Astrocyte of the hippocampus (primary cell): ENCODE measurements at regions not wholly inside any gene's neighbourhood (a gene's known extent, or its start where the extent isn't known, plus 50 kb on each side); places are given as distances from the start of the nearest gene placed in this dataset.
"Not testable (repeated sequence)": the region's sequence is repeated elsewhere in the genome, so short reads cannot be mapped to it uniquely, and the experiment has no call there.

Source experiments
- DNase-seq: peaks from one replicate; pipeline ENCODE4 v3.0.0; 2011; ENCODE audit warnings: low read depth, low spot score

DNA sequence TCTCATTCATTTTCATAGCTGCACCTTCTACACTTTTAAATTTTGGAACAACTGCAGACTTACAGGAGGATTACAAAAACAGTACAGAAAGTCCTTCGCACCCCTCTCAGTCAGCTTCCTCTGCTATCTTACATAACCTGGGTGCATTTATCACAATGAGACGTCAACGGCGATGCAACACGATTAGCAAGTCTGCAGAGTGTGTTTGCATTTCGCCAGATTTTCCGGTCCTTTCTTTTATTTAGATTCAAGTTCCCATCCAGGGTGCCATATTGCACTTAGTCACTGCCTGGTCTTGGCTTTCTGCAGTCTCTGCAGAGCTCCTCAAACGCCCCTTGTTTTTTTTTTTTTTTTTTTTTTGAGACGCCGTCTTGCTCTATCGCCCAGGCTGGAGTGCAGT, 85.9 kb downstream of the ASMT start:
- no peak for DNase-seq

DNA sequence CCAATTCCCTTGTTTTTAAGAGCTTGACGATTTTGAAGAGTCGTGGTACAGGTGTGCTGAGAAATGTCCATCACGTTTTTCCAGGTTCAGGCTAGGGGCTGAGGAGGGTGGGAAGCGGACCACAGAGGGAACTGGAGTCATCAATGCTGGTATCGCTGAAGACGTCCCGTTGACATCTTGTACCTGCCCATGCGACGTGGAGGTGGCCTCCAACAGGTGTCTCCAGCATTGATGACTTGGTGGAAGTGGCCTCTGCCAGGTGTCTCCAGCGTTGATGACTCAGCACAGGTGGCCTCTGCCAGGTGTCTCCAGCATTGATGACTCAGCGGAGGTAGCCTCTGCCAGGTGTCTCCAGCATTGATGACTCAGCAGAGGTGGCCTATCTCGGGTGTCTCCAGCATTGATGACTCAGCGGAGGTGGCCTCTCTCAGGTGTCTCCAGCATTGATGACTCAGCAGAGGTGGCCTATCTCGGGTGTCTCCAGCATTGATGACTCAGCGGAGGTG, 86.6 kb downstream of the ASMT start:
- DNase-seq, result not testable (repeated sequence)

DNA sequence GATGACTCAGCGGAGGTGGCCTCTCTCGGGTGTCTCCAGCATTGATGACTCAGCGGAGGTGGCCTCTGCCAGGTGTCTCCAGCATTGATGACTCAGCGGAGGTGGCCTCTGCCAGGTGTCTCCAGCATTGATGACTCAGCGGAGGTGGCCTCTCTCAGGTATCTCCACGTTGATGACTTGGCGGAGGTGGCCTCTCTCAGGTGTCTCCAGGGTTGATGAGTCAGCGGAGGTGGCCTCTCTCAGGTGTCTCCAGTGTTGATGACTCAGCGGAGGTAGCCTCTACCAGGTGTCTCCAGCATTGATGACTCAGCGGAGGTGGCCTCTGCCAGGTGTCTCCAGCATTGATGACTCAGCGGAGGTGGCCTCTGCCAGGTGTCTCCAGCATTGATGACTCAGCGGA, 87.3 kb downstream of the ASMT start:
- DNase-seq, result not testable (repeated sequence)

DNA sequence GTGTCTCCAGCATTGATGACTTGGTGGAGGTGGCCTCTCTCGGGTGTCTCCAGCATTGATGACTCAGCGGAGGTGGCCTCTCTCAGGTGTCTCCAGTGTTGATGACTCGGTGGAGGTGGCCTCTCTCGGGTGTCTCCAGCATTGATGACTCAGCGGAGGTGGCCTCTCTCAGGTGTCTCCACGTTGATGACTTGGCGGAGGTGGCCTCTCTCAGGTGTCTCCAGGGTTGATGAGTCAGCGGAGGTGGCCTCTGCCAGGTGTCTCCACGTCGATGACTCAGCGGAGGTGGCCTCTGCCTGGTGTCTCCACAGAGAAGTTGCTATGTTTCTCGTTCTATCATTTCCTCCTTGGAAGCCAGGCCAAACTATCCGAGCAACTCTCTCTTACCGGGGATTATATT, 87.7 kb downstream of the ASMT start:
- not testable (repeated sequence) for DNase-seq

DNA sequence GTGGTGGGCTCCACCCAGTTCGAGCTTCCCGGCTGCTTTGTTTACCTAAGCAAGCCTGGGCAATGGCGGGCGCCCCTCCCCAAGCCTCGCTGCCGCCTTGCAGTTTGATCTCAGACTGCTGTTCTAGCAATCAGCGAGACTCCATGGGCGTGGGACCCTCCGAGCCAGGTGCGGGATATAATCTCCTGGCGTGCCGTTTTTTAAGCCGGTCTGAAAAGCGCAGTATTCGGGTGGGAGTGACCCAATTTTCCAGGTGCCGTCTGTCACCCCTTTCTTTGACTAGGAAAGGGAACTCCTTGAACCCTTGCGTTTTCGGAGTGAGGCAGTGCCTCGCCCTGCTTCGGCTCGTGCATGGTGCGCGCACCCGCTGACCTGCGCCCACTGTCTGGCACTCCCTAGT, 94.4 kb downstream of the ASMT start:
- not testable (repeated sequence) for DNase-seq

DNA sequence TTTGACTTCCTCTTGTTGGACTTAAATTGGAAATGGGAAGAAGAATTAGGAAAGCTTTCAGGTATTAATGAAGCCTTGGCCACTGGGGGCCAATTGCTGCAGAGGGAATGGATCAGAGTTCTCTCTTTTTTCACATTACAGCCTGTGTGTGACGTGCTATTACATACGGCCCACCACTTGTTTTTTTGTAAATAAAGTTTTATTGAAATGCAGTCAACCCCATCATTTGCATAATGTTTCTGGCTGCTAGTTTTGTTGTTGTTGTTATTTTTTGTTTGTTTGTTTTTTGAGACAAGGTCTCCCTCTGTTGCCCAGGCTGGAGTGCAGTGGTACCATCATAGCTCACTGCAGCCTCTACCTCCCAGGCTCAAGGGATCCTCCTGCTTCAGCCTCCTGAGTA, 98.4 kb downstream of the ASMT start:
- no peak for DNase-seq

DNA sequence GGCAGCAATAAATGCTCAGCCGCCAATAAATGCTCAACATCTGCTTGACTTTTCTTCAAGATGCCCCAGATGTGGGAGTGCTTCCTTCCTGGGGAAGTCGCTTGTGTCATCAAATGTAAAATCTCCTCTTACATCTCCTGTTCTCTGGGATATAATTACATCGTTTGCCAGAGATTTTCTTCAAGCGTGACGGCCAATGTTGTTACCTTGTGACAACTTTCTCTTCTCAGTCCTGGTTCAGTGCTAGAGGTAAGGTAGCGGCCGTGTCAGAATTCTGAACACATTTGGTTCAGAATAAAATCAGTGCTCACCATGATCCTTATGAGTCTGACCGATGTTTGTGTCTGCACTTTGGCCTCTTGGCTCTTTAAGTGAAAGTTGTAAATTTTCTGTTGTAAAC, 102.5 kb downstream of the ASMT start:
- DNase-seq, result no peak

DNA sequence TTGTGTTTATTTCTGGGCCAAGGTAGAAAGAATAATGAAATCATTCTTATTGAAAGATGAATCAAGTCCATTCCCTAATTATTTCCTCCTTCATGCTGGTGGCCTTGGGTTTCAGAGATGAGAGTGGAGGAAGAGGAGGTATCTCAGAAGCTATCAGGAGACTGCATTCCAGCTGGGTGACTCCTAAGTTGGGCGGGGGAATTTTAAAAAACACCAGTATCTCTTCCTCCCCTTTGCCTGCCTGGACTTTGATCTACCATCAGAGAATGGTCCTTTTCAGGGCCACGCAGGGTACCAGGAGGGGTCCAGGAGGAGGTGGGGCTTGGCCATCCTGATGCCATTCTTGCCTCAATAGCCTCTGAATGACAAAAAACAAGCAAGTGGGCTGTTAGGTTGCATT, 104.4 kb downstream of the ASMT start:
- no peak for DNase-seq

DNA sequence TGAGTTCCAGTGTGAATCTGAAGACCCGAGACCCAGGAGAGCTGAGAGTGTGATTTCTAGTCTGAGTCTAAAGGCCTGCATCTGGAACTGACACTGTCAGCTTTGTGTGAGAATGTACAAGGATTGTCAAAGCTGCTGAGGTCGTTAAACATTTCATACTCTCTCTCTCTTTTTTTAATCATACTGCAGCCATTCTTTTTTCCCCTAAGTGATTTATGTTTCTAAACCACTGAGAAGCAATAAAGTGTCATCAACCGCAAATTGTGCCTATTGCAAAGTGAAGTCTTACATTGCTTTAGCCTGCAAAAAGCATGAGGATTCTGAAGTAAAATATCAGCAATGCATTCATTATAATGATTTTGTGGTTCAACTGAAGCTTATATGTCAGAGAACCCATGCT, 106.0 kb downstream of the ASMT start:
- DNase-seq, result no peak

DNA sequence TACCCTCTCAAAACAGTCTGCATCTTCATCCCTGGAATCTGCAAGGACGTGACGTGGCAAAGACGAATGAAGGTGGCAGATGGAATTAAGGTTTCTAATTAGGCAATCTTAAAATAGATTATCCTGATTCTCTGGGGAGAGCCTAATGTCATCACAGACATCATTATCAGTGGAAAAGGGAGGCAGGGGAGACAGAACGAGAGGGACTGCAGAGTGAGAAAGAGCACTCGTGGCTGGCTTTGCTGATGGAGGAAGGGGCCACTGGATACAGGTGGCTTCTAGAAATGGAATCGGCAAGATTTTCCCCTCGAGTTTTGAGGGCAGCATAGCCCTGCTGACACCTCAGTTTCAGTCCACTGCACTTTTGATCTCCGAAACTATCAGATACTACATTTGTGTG, 110.6 kb downstream of the ASMT start:
- no peak for DNase-seq

DNA sequence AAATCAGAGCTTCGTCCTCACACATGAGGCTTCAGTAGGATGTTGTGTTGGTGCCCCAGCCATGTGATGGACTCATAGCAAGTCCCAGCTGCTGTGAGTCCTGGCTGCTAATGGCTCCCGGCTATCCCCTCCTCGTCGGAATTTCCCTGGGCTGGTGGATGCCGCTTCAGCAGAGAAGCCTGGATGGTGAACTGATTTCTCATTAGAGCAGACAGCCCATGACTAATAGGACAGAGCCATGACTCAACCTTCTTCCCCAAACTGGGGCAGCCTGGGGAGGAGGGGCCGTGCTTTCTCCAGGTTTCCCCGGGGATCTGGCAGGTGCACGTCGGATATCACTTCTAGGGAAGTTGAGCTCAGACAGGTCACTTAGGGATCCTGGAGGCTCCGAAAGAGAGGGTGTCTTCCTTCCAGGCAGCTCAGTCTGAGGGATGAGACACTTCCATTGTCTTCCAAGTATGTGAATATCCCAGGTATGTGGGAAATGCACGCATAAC, 112.7 kb downstream of the ASMT start:
- DNase-seq, result peak; percentile 55

DNA sequence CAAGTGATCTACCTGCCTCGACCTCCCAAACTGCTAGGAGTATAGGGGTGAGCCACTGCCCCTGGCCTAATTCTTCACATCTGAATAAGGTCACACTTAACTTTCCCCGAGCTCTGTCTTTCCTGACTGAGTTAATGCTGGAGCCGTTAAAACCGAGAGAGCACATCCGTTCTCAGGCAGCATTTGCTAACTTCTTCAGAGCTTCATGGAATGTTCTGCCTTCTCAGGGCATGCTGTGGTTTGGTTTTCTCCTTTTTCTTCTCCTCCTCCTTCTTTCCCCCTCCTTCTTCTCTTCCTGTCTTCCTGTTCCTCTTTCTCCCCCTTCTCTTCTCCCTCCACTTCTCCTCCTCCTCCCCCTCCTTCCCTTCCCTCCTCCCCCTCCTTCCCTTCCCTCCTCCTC, 119.9 kb downstream of the ASMT start:
- no peak for DNase-seq

DNA sequence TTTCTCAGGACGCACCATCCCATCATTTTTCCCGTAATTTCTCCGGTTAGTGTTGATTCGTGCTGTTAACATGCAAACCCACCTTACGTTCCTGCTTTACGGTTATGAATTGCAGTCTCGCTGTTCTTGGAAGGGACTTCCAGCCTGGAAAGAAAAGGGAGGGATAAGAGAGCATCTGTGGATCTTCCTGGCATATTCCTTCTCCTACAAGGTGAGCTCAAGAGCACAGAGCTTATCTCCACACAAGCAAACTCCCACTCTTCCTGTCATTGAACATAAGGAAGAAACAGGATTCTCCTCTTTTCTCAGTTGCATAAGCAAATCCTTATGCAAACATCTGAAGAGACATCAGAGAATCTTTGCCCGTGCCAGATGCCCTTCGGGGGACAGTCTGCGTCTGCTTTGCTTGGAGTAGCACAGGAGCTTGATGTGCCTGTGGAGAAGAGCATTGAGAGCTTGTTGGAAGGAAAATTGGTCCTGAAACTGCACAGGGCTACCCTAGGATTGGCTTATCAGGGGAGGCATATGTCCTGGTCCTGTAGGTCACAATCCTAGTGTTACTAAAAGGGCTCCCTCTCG, 127.0 kb downstream of the ASMT start:
- DNase-seq, result no peak

DNA sequence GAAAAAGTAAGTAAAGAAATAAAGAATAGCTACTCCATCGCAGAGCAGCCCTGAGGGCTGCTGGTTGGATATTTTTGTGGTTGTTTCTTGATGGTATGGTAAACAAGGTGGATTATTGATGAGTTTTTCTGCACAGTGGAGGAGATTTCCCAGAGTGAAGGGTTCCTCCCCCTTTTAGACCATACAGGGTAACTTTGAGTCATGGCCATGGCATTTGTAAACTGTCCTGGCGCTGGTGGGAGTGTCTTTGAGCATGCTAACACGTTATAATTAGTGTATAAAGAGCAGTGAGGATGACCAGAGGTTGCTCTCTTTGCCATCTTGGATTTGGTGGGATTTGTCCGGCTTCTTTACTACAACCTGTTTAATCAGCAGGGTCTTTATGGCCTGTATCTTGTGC, 128.2 kb downstream of the ASMT start:
- DNase-seq, result no peak

DNA sequence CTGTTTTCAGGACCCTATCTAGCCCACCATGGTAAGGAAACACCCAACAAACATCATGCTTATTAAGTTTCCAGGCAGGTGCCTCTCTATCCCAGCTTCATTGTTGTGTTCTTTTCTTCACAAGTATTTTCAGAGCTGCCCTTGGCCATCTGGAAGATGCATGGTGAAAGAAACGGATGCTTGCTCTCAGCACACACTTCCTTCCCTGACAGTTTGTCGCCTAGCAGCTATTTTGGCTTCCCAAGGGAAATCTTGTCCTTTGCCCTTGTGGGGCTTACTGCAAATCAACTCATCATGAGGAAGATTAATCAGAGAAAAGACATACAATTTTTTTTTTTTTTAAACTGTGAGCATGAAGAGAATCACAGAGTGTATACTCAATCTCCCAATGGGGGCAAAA, 128.8 kb downstream of the ASMT start:
- no peak for DNase-seq

DNA sequence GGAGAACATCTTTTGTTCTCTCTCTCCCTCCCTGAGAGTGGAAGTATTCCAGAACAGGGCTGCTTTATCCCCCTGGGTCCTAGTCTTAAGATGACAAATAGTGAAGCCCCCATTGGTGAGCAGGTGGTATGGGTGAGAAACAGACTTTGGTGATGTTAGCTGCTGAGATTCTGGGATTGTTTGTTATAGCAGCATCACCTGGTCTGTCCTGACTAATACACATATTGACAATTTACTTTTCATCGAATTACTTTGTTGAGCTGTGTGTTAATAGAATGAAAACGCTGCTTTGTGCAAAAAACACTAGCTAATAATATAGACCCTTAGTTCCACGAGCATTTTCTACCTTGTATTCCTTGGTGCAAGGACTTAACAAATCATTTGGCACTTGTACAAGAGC, 133.5 kb downstream of the ASMT start:
- no peak for DNase-seq

DNA sequence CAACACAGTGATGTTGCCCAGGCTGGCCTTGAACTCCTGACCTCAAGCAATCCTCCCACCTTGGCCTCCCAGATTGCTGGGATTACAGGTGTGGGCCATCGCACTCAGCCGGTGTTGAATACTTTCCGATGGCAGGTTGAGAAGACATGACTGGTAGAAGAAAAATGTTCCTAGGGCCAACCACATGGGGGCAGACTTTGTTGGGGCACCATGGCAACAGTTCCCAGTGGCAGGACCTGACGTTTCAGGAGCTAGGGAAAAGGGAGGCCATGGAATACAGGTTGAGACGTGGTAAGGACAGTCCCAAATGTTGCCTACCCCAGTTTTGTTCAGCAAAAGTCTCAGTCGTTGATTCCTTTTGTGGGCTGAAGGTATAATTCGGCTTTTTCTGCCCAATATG, 134.6 kb downstream of the ASMT start:
- DNase-seq, result no peak

DNA sequence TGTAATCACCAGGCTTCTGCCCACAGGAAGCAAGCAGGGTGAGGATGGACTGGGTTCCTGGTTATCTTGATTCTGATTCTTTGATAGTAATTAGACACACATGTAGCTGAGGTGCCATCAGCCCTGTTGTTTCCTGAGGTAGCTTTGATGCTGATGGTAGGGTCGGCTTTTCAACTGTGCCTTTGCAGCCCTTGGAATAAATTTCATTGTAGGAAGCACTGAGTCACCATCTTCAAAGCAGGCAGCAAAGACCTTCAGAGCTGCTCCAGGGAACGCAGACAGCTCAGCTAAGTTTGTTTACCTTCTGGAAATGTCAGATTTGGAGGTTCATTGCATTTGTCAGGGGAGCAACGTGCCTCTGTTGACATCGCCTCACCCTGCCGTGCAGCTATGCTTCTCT, 135.4 kb downstream of the ASMT start:
- no peak for DNase-seq

DNA sequence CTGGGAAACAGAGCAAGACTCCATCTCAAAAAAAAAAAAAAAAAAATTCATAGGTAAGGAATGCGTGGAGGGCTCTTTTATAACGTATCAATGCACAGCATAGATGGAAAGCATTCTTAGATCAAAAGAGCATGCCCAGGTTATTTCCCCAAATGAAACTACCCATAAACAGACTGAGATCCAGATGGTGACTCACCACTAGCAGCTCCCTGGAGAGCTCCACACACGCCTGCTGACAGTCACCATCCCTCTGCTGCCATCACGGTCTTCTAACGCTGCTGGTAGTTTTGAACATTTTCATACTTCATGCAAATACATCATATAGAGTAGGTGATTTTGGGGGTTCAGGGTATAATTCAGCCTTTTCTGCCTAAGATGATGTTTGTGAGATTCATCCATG, 136.9 kb downstream of the ASMT start:
- DNase-seq, result no peak

DNA sequence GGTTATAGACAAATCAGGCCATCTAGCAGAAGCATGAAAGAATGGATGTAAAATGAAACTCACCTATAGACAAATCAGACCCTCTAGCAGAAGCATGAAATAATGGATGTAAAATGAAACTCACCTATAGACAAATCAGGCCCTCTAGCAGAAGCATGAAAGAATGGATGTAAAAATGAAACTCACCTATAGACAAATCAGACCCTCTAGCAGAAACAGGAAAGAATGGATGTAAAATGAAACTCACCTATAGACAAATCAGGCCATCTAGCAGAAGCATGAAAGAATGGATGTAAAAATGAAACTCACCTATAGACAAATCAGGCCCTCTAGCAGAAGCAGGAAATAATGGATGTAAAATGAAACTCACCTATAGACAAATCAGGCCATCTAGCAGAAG, 137.9 kb downstream of the ASMT start:
- not testable (repeated sequence) for DNase-seq

DNA sequence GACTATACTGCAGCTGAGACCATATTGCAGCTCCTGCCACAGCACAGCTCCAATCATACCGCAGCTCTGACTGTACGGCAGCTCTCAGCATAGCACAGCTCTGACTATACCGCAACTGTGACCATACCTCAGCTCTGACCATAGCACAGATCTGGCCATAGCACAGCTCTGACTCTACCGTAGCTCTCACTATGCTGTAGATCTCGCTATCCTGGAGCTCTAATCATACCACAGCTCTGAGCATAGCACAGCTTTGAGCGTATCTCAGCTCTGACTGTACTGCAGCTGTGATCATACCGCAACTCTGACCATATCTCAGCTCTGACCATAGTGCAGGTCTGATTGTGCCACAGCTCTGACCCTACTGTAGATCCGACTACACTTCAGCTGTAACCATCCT, 139.2 kb downstream of the ASMT start:
- peak; percentile 10 for DNase-seq

DNA sequence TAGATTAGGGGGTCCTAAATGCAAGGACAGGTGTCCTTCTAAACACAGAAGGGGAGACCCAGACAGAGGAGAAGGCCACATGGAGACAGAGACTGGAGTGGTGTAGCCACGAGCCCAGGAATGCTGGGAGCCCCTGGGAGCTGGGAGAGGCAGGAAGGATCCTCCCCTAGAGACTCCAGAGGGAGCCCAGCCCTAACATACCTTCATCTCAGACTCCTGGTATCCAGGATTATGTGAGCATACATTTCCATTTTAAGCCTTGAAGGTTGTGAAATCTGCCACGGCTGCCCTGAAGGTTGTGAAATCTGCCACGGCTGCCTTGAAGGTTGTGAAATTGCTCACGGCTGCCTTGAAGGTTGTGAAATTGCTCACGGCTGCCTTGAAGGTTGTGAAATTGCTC, 148.4 kb downstream of the ASMT start:
- DNase-seq, result no peak

DNA sequence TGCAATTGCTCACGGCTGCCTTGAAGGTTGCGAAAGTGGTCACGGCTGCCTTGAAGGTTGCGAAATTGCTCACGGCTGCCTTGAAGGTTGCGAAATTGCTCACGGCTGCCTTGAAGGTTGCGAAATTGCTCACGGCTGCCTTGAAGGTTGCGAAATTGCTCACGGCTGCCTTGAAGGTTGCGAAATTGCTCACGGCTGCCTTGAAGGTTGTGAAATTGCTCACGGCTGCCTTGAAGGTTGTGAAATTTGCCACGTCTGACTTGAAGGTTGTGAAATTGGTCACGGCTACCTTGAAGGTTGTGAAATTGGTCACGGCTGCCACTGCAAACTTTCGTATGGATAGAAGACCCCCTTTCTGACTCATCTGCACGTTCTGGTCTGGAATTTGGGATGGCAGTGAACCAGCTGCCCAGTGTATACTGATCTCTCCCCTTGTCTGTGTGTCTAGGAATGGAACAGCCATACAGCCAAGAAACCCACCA, 150.1 kb downstream of the ASMT start:
- not testable (repeated sequence) for DNase-seq

DNA sequence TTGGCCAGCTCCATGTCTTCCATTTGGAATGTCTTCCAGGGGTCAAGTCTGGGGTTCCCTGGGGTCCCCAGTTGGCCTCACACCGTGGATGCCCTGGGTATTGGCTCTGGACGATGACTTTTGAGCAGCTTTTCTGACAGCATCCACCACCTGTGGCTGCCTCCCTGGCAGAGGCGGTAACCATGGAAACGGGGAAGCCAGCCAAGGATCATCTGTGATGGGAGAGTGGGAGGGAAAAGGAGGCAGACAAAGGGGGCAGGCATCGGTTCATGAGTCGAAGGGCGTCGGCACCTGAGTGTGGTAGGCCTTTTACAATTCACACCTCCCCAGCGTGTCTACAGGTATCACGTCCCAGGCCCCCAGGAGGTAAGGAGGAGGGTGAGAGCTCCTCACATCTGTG, 152.2 kb downstream of the ASMT start:
- no peak for DNase-seq
